GM21447 (cell line): ENCODE measurements at regions not wholly inside any gene's neighbourhood (a gene's known extent, or its start where the extent isn't known, plus 50 kb on each side); places are given as distances from the start of the nearest gene placed in this dataset.

Experiments
- ATAC-seq: cut with Tn5 transposase; IDR thresholded peaks from one replicate; pipeline ENCODE4 v1.9.1; 2021; ENCODE audit not compliant: unreplicated experiment

GRCh38 chr9:28883234-28883633, 1310.0 kb upstream of the C9orf72 start:
- no peak for ATAC-seq

DNA sequence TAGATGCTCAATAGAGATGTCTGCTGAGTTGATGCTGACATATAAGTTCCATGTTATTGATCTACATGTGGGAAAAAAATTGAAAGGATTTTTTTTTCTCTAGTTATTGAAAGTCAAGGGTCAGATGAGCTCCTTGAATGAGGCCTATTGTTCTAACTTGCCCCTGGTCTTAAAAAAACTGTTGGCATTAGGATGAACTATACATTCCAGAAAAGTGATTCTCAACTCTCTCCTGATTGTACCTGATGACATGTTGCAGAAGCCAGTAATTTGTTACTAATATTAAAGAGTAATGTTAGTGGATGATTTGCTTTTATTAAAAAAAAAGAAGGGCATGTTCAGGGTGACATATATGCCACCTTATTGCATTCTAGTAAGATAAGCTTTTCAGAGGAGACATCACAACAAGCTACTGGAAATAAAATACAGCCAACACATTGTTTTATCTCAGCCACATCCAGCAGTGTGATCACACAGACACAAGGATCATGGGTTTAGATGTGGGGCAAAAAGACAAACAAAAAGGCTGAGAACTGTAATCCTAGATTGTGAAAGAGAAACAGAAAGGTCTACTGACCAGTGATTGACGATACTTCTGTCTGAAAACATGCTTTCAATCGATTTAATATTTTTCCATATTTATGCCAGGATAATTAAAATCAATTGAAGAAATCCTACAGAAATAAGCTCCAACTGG, 1314.1 kb upstream of the C9orf72 start:
- no peak for ATAC-seq

- ATAC-seq, result no peak
These were observed 1315.5 kb upstream of the C9orf72 start for GRCh38 chr9:28888806-28889205.

GRCh38 chr9:28892538-28892937, 1319.3 kb upstream of the C9orf72 start:
- no peak for ATAC-seq

DNA sequence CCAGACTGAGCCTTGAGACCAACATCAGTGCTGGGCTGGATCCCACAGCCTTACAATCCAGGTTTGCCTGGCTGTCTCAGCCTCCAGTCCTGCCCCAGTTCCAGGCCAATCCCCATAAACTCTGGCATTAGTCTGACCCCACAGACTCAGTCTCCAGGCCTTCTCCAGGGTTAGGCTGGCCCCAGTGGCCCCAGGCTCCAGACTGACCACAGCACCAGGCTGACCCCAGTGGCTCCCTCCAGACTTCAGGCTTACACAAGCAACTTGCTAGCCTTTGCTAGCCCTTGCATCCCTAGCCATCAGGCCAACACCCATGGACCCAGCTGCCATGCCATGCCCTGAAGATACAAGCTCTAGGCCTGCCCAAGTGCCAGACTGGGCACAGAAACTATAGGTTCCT, 1326.0 kb upstream of the C9orf72 start:
- ATAC-seq, result no peak

- ATAC-seq, result no peak
These were observed 1326.6 kb upstream of the C9orf72 start for GRCh38 chr9:28899926-28900325.

DNA sequence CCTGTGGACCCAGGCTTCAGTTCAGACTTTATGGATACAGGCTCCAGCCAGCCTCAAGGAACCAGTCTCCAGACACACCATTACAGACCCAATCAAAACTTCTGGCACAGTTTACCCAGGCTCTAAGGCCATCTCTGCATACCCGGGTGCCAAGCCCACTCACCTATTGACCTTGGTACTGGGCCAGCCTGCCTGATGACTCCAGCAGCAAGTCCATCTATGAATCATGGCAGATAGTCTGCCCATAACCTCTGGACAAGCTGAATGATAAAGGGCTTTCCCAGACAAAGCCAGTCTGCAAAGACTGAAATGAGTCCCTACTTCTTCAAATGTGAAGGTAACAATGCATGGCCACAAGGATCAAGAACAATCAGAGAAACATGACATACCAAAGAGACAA, 1327.1 kb upstream of the C9orf72 start:
- ATAC-seq, result no peak

- no peak for ATAC-seq
These were observed 1336.2 kb upstream of the C9orf72 start for GRCh38 chr9:28909526-28909925.

GRCh38 chr9:28912621-28913020, 1339.3 kb upstream of the C9orf72 start:
- no peak for ATAC-seq

DNA sequence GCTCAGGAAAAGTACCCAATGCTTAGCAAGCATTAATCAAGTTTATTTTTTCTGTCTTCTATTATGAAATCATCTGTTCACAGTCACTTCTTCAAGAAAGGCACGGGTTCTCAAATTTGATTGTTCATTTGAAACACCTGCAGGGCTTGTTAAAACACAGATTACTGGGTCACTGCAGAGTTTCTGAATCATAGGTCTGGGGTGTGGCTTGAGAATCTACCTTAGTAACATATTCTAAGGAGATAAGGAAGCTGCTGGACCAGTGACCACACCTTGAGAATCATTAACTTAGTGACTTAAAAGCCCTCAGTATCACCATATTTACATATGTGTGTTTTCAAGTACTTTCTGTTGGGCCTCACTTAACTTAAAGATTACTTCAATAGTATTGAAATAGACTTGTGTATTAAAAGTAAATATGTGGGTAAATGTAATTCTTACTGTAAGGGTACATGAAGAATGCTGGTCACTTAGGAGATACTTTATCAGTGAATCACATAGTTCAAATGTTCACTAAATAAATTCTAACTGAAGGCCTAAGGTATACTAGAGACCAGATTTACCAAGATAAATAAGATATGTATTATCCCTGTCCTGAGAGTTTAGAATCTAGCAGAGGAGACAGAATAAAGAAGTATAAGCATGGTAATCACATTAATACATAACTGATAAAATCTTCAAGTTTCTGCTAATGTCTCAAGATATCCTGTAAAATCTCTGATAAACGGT, 1342.1 kb upstream of the C9orf72 start:
- ATAC-seq, result no peak

GRCh38 chr9:28916348-28916747, 1343.1 kb upstream of the C9orf72 start:
- no peak for ATAC-seq

- no peak for ATAC-seq
These were observed 1348.7 kb upstream of the C9orf72 start for GRCh38 chr9:28921857-28922500.

GRCh38 chr9:28922891-28923290, 1349.6 kb upstream of the C9orf72 start:
- ATAC-seq, result no peak

- no peak for ATAC-seq
These were observed 1350.1 kb upstream of the C9orf72 start for GRCh38 chr9:28923351-28923750.

DNA sequence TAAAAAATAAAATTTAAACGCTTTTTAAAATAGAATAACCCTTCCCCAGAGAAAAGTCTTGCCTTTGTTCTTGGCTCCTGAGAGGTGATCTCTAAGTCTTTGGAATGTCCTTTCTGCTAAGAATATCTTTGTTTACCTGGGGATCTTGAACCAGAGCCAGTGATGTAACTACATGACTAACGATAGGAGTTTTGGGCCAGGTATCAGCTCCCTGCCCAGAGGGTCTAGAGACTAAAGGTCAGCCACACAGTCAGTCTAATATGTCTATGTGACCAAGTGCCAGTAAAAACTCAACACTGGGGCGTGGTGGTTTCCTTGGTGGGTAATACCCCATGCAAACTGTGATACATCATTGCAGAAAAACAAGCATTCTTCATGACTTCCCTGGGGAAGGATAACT, 1351.9 kb upstream of the C9orf72 start:
- ATAC-seq, result no peak

DNA sequence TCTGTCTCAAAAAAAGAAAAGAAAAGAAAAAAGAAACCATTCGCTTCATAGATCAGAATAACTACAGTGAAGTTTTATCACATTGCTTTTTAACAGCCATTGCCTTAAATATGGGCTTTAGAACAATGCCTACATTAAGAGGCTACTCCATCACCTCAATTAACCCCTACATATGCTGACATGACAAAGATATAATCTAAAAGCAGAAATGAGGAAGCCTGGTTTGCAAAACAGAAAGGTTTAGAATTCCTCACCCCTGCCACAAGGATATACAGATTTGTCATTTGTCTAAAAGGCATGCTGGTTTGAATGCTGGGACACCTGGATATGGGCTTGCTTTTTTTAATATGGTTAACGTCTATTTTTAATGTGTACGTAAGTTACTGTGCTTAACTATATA, 1353.0 kb upstream of the C9orf72 start:
- no peak for ATAC-seq

- no peak for ATAC-seq
These were observed 1354.4 kb upstream of the C9orf72 start for GRCh38 chr9:28927691-28928090.

GRCh38 chr9:28929433-28929832, 1356.2 kb upstream of the C9orf72 start:
- no peak for ATAC-seq

GRCh38 chr9:28930766-28931165, 1357.5 kb upstream of the C9orf72 start:
- no peak for ATAC-seq

- ATAC-seq, result no peak
These were observed 1360.8 kb upstream of the C9orf72 start for GRCh38 chr9:28934111-28934510.

DNA sequence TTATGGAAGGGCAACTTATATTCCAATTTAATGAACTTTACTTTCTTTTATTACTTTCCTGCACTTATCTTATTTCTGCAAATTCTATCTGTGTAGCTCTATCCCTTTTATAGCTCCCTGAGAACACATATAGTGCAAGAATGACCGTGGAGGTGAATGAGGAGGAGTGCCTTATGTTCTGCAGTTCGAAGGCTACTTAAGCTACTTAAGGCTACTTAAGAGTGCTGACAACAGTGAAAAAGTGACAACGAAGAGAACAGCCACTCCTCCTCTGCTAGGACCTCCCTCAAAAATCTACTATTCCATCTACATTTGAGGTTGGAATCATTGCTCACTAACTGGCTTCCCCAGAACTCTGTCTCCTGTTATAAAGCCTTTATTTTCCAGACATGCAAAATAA, 1365.7 kb upstream of the C9orf72 start:
- ATAC-seq, result no peak

DNA sequence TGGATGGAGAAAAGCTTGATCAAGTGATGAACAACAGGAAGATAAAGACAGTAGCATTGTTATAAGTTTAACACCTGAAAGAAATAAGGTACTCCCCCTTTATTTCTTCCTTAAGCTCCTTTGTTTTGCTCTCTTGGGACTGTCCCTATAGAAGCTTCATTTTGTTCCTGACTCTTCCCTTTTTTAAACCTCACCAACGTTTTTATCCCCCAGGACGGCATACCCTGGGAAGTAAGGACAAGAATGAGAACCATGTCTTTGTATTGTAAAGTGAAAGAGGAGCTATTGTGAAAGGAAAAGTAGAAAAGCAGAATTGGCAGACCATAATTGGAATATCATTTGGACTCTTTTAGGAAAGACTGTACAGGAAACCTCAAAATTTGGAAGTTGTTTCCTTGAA, 1368.6 kb upstream of the C9orf72 start:
- no peak for ATAC-seq
